ENCODE measurements at regions not wholly inside any gene's neighbourhood (a gene's known extent, or its start where the extent isn't known, plus 50 kb on each side); places are given as distances from the start of the nearest gene placed in this dataset.

- no peaks in the 10 kb centered on the region for H4K20me1 ChIP-seq (ENCODE audit: insufficient read depth, low read length)
- H3K4me2 ChIP-seq (ENCODE audit: insufficient read depth, low read length) = no peak overlapping the region
- H3K36me3 ChIP-seq (ENCODE audit: insufficient read depth, low read length) = no peaks in the 10 kb centered on the region
- H2AFZ ChIP-seq (ENCODE audit: low read depth, low read length) = no peak overlapping the region
- H3K4me1 ChIP-seq (ENCODE audit: insufficient read depth, low read length) = peaks cover 4% of the 10 kb centered on the region; the same call in 1 of the 2 replicates
- H3K27ac ChIP-seq (ENCODE audit: low read length) = no peak overlapping the region
- TF ChIP-seq EZH2 (IDR thresholded peaks at IDR 0.05; ENCODE audit: borderline replicate concordance, low read depth, low read length, severe bottlenecking) = no peak
- no peak for TF ChIP-seq CTCF (IDR thresholded peaks at IDR 0.05; ENCODE audit: borderline replicate concordance, extremely low read depth, low read length, poor library complexity, severe bottlenecking)
- ATAC-seq (ENCODE audit: insufficient read depth, low read depth) (no peak), DNase-seq (no peak)
- no peak overlapping the region for H3K9ac ChIP-seq (ENCODE audit: low read depth, low read length)
- no peaks in the 10 kb centered on the region for H3K27me3 ChIP-seq (ENCODE audit: insufficient read depth, low read length, poor library complexity)
- no peak overlapping the region for H3K4me3 ChIP-seq (ENCODE audit: low read depth in 1 of 2, low read length in 2 of 2)
- H3K79me2 ChIP-seq (ENCODE audit: insufficient read depth, low read length) = no peaks in the 10 kb centered on the region
- no peaks in the 10 kb centered on the region for H3K9me3 ChIP-seq (ENCODE audit: insufficient read depth, low read length, severe bottlenecking)
These were observed 475.9 kb downstream of the XYLT1 start for GRCh38 chr16:16994831-16995230.

GRCh38 chr16:16996827-16997226 is 473.9 kb downstream of the XYLT1 start:
- Histone ChIP-seq H2AFZ (ENCODE audit: low read depth, low read length) (no peak overlapping the region), H3K4me1 (ENCODE audit: insufficient read depth, low read length) (peaks cover 4% of the 10 kb centered on the region; the same call in 1 of the 2 replicates), H3K36me3 (ENCODE audit: insufficient read depth, low read length) (no peaks in the 10 kb centered on the region), H3K9me3 (ENCODE audit: insufficient read depth, low read length, severe bottlenecking) (no peaks in the 10 kb centered on the region), H3K4me3 (ENCODE audit: low read depth in 1 of 2, low read length in 2 of 2) (no peak overlapping the region), H3K27me3 (ENCODE audit: insufficient read depth, low read length, poor library complexity) (no peaks in the 10 kb centered on the region), H4K20me1 (ENCODE audit: insufficient read depth, low read length) (no peaks in the 10 kb centered on the region), H3K9ac (ENCODE audit: low read depth, low read length) (no peak overlapping the region), H3K27ac (ENCODE audit: low read length) (no peak overlapping the region), H3K79me2 (ENCODE audit: insufficient read depth, low read length) (no peaks in the 10 kb centered on the region), H3K4me2 (ENCODE audit: insufficient read depth, low read length) (no peak overlapping the region)
- ATAC-seq (ENCODE audit: insufficient read depth, low read depth) = no peak
- DNase-seq = no peak
- TF ChIP-seq CTCF (IDR thresholded peaks at IDR 0.05; ENCODE audit: borderline replicate concordance, extremely low read depth, low read length, poor library complexity, severe bottlenecking) (no peak), EZH2 (IDR thresholded peaks at IDR 0.05; ENCODE audit: borderline replicate concordance, low read depth, low read length, severe bottlenecking) (no peak)

- DNase-seq = no peak
- H3K4me2 ChIP-seq (ENCODE audit: insufficient read depth, low read length) = no peak overlapping the region
- H4K20me1 ChIP-seq (ENCODE audit: insufficient read depth, low read length) = no peaks in the 10 kb centered on the region
- no peaks in the 10 kb centered on the region for H3K27me3 ChIP-seq (ENCODE audit: insufficient read depth, low read length, poor library complexity)
- H3K4me1 ChIP-seq (ENCODE audit: insufficient read depth, low read length) = peaks cover 4% of the 10 kb centered on the region; the same call in 1 of the 2 replicates
- H3K4me3 ChIP-seq (ENCODE audit: low read depth in 1 of 2, low read length in 2 of 2) = no peak overlapping the region
- H3K9me3 ChIP-seq (ENCODE audit: insufficient read depth, low read length, severe bottlenecking) = no peaks in the 10 kb centered on the region
- H3K36me3 ChIP-seq (ENCODE audit: insufficient read depth, low read length) = no peaks in the 10 kb centered on the region
- ATAC-seq (ENCODE audit: insufficient read depth, low read depth) = no peak
- no peak overlapping the region for H3K27ac ChIP-seq (ENCODE audit: low read length)
- no peak overlapping the region for H3K9ac ChIP-seq (ENCODE audit: low read depth, low read length)
- TF ChIP-seq CTCF (IDR thresholded peaks at IDR 0.05; ENCODE audit: borderline replicate concordance, extremely low read depth, low read length, poor library complexity, severe bottlenecking) = no peak
- TF ChIP-seq EZH2 (IDR thresholded peaks at IDR 0.05; ENCODE audit: borderline replicate concordance, low read depth, low read length, severe bottlenecking) = no peak
- no peaks in the 10 kb centered on the region for H3K79me2 ChIP-seq (ENCODE audit: insufficient read depth, low read length)
- H2AFZ ChIP-seq (ENCODE audit: low read depth, low read length) = no peak overlapping the region
These were observed 473.4 kb downstream of the XYLT1 start for GRCh38 chr16:16997349-16997748.

DNA sequence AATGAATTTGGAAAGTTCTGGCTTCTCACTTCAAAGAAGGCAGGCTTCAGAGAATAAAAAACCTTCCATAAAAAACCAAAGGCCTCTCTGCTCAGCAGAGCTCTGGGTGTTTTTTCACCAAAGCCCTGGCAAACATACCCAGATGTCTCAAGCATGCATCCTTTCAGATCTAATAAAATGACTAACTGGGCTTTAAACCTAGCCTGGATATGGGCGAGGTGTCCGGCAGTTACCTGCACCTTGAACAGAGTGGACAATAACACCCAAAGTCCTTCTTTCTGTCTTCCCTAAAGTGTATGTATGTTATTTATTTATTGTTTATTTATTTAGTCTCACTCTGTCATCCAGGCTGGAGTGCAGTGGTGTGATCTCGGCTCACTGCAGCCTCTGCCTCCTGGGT is 469.3 kb downstream of the XYLT1 start:
- H2AFZ ChIP-seq (ENCODE audit: low read depth, low read length) = no peak overlapping the region
- no peaks in the 10 kb centered on the region for H3K4me1 ChIP-seq (ENCODE audit: insufficient read depth, low read length)
- no peak overlapping the region for H3K4me2 ChIP-seq (ENCODE audit: insufficient read depth, low read length)
- no peaks in the 10 kb centered on the region for H3K36me3 ChIP-seq (ENCODE audit: insufficient read depth, low read length)
- H4K20me1 ChIP-seq (ENCODE audit: insufficient read depth, low read length) = no peaks in the 10 kb centered on the region
- H3K27ac ChIP-seq (ENCODE audit: low read length) = no peak overlapping the region
- no peaks in the 10 kb centered on the region for H3K27me3 ChIP-seq (ENCODE audit: insufficient read depth, low read length, poor library complexity)
- no peaks in the 10 kb centered on the region for H3K9me3 ChIP-seq (ENCODE audit: insufficient read depth, low read length, severe bottlenecking)
- TF ChIP-seq EZH2 (IDR thresholded peaks at IDR 0.05; ENCODE audit: borderline replicate concordance, low read depth, low read length, severe bottlenecking) (no peak), CTCF (IDR thresholded peaks at IDR 0.05; ENCODE audit: borderline replicate concordance, extremely low read depth, low read length, poor library complexity, severe bottlenecking) (no peak)
- H3K79me2 ChIP-seq (ENCODE audit: insufficient read depth, low read length) = no peaks in the 10 kb centered on the region
- DNase-seq = no peak
- H3K9ac ChIP-seq (ENCODE audit: low read depth, low read length) = no peak overlapping the region
- no peak for ATAC-seq (ENCODE audit: insufficient read depth, low read depth)
- no peak overlapping the region for H3K4me3 ChIP-seq (ENCODE audit: low read depth in 1 of 2, low read length in 2 of 2)

All from DND-41 (cell line).